WTC11 (cell line): ENCODE measurements at regions not wholly inside any gene's neighbourhood (a gene's known extent, or its start where the extent isn't known, plus 50 kb on each side); places are given as distances from the start of the nearest gene placed in this dataset.

Experiments
- ATAC-seq: fragments of 200-7000 bp; cut with Tn5 transposase; 2 replicates; pipeline ENCODE4 v1.10.0; 2021; ENCODE audit warnings: mild to moderate bottlenecking, moderate library complexity
- CTCF ChIA-PET: fragments of 300-600 bp; sonication (Branson Sonifier 250); formaldehyde crosslinking; loops from one replicate; lab custom pipeline; 2021; ENCODE audit warnings: antibody characterized with exemption; lab: Charles Lee
- POLR2A ChIA-PET: fragments of 350-600 bp; sonication (Branson Sonifier 250); formaldehyde crosslinking; loops from one replicate; lab custom pipeline; 2021; ENCODE audit warnings: antibody characterized with exemption; lab: Charles Lee
- DNase-seq: peaks from one replicate; pipeline ENCODE4 v3.0.0; 2021; ENCODE audit warnings: low spot score
- H3K27ac Mint-ChIP-seq: 2 replicates; pipeline ENCODE4 v1.8.0; 2021; ENCODE audit warnings: mixed read lengths
- H3K27me3 Mint-ChIP-seq: 2 replicates; pipeline ENCODE4 v1.8.0; 2021; ENCODE audit warnings: low read depth, mild to moderate bottlenecking, moderate library complexity, mixed read lengths
- H3K36me3 Mint-ChIP-seq: 2 replicates; pipeline ENCODE4 v1.8.0; 2021; ENCODE audit warnings: mixed read lengths
- H3K4me1 Mint-ChIP-seq: 2 replicates; pipeline ENCODE4 v1.8.0; 2022; ENCODE audit warnings: mixed read lengths
- H3K4me3 Mint-ChIP-seq: 2 replicates; pipeline ENCODE4 v1.8.0; 2021; ENCODE audit warnings: mild to moderate bottlenecking, moderate library complexity, mixed read lengths
- H3K9me3 Mint-ChIP-seq: 2 replicates; pipeline ENCODE4 v1.8.0; 2021; ENCODE audit warnings: mixed read lengths
- ATF1 ChIP-seq: sonication (generic); formaldehyde crosslinking; IDR thresholded peaks from 2 replicates; pipeline ENCODE4 v1.8.1; 2023; ENCODE audit warnings: mild to moderate bottlenecking, moderate library complexity, missing genetic modification reagents
- ATF3 ChIP-seq: sonication (generic); formaldehyde crosslinking; conservative IDR thresholded peaks from 2 replicates; pipeline ENCODE4 v1.8.1; 2022; ENCODE audit warnings: mild to moderate bottlenecking, missing genetic modification reagents
- CDX4 ChIP-seq: fragments of 250-450 bp; sonication (Bioruptor Pico); IDR thresholded peaks from 2 replicates; pipeline ENCODE4 v1.9.0; 2021; ENCODE audit warnings: moderate library complexity, mild to moderate bottlenecking, inconsistent platforms, borderline replicate concordance
- ELF4 ChIP-seq: sonication (generic); formaldehyde crosslinking; IDR thresholded peaks from 2 replicates; pipeline ENCODE4 v1.8.1; 2022; ENCODE audit warnings: low read depth, mild to moderate bottlenecking, moderate library complexity, missing genetic modification reagents
- EMX1 ChIP-seq: fragments of 250-450 bp; sonication (Bioruptor Pico); IDR thresholded peaks from 2 replicates; pipeline ENCODE4 v1.8.0; 2021; ENCODE audit warnings: mild to moderate bottlenecking
- FOXJ3 ChIP-seq: sonication (generic); formaldehyde crosslinking; IDR thresholded peaks from 2 replicates; pipeline ENCODE4 v1.9.0; 2021; ENCODE audit warnings: missing genetic modification reagents, mild to moderate bottlenecking, borderline replicate concordance
- HMGA2 ChIP-seq: fragments of 250-450 bp; sonication (Bioruptor Pico); IDR thresholded peaks from 2 replicates; pipeline ENCODE4 v1.4.0; 2021; ENCODE audit warnings: mild to moderate bottlenecking, moderate library complexity
- HMGXB4 ChIP-seq: sonication (generic); formaldehyde crosslinking; IDR thresholded peaks from 2 replicates; pipeline ENCODE4 v1.8.1; 2023; ENCODE audit warnings: mild to moderate bottlenecking, moderate library complexity, missing genetic modification reagents
- MXD4 ChIP-seq: fragments of 250-450 bp; sonication (Bioruptor Pico); IDR thresholded peaks from 2 replicates; pipeline ENCODE4 v1.8.0; 2021; ENCODE audit warnings: mild to moderate bottlenecking, moderate library complexity, borderline replicate concordance
- MYBL2 ChIP-seq: sonication (generic); formaldehyde crosslinking; IDR thresholded peaks from 2 replicates; pipeline ENCODE4 v1.8.1; 2023; ENCODE audit warnings: mild to moderate bottlenecking, moderate library complexity, missing genetic modification reagents
- NR2C2 ChIP-seq: sonication (generic); formaldehyde crosslinking; IDR thresholded peaks from 2 replicates; pipeline ENCODE4 v1.8.0; 2022; ENCODE audit warnings: mild to moderate bottlenecking, missing genetic modification reagents
- PRDM15 ChIP-seq: sonication (generic); formaldehyde crosslinking; IDR thresholded peaks from 2 replicates; pipeline ENCODE4 v1.8.0; 2022; ENCODE audit warnings: missing genetic modification reagents
- RORB ChIP-seq: fragments of 250-450 bp; sonication (Bioruptor Pico); IDR thresholded peaks from 2 replicates; pipeline ENCODE4 v1.9.0; 2021; ENCODE audit warnings: mild to moderate bottlenecking
- ZBTB21 ChIP-seq: sonication (generic); formaldehyde crosslinking; IDR thresholded peaks from 2 replicates; pipeline ENCODE4 v1.8.1; 2023; ENCODE audit warnings: mild to moderate bottlenecking, missing genetic modification reagents, borderline replicate concordance
- ZBTB43 ChIP-seq: sonication (generic); formaldehyde crosslinking; IDR thresholded peaks from 2 replicates; pipeline ENCODE4 v1.8.1; 2023; ENCODE audit warnings: mild to moderate bottlenecking, missing genetic modification reagents
- ZNF121 ChIP-seq: sonication (generic); formaldehyde crosslinking; IDR thresholded peaks from 2 replicates; pipeline ENCODE4 v1.8.0; 2023; ENCODE audit warnings: missing genetic modification reagents
- ZNF138 ChIP-seq: sonication (generic); formaldehyde crosslinking; conservative IDR thresholded peaks from 2 replicates; pipeline ENCODE4 v1.8.1; 2022; ENCODE audit warnings: mild to moderate bottlenecking, moderate library complexity, missing genetic modification reagents
- ZNF263 ChIP-seq: sonication (generic); formaldehyde crosslinking; IDR thresholded peaks from 2 replicates; pipeline ENCODE4 v1.8.1; 2022; ENCODE audit warnings: low read depth, mild to moderate bottlenecking, moderate library complexity, missing genetic modification reagents
- ZNF317 ChIP-seq: sonication (generic); formaldehyde crosslinking; IDR thresholded peaks from 2 replicates; pipeline ENCODE4 v1.8.1; 2023; ENCODE audit warnings: low read depth, mild to moderate bottlenecking, moderate library complexity, missing genetic modification reagents, borderline replicate concordance
- ZNF396 ChIP-seq: fragments of 250-450 bp; sonication (Bioruptor Pico); IDR thresholded peaks from 2 replicates; pipeline ENCODE4 v1.8.0; 2021; ENCODE audit warnings: mild to moderate bottlenecking, moderate library complexity, borderline replicate concordance
- ZNF423 ChIP-seq: fragments of 250-450 bp; sonication (Bioruptor Pico); IDR thresholded peaks from 2 replicates; pipeline ENCODE4 v2.1.2; 2022; ENCODE audit warnings: mild to moderate bottlenecking, moderate library complexity

- TF ChIP-seq HMGA2 (CRISPR knock-in tag) = no peak
- TF ChIP-seq EMX1 (CRISPR knock-in tag) = no peak
- TF ChIP-seq MYBL2 (CRISPR knock-in tag) = no peak
- no peak for TF ChIP-seq ZBTB21 (CRISPR knock-in tag)
- no peak for TF ChIP-seq ZNF121 (CRISPR knock-in tag)
- no peak for TF ChIP-seq NR2C2 (CRISPR knock-in tag)
- TF ChIP-seq ZNF263 (CRISPR knock-in tag) = no peak
- TF ChIP-seq, all 79 proteins: peak for 0
These were observed 158.1 kb upstream of the ZNF217 start (continued) for GRCh38 chr20:53751620-53752318.

- ATAC-seq = 0 out of 2 replicates have a peak, but pooled peaks have one; percentile 17
- H3K4me3 Mint-ChIP-seq = no peak overlapping the region
- ChIA-PET POLR2A (interaction anchor here (0.8 kb wide), 1 partner anchor 12 kb away, joined by 3 read pairs; no protein-coding TSS in a partner anchor), CTCF (no interaction called here)
- H3K27me3 Mint-ChIP-seq = no peaks in the 10 kb centered on the region
- H3K4me1 Mint-ChIP-seq = peaks cover 64% of the 10 kb centered on the region
- DNase-seq = no peak
- H3K36me3 Mint-ChIP-seq = no peaks in the 10 kb centered on the region
- no peaks in the 10 kb centered on the region for H3K9me3 Mint-ChIP-seq
- H3K27ac Mint-ChIP-seq = peak overlapping the region; percentile 96
- TF ChIP-seq FOXJ3 (no peak), ZNF396 (CRISPR knock-in tag) (no peak), PRDM15 (CRISPR knock-in tag) (peak; percentile 96)
These were observed 157.4 kb upstream of the ZNF217 start for GRCh38 chr20:53750827-53751619.

GRCh38 chr20:53749499-53749898, 155.9 kb upstream of the ZNF217 start:
- Mint-ChIP-seq H3K36me3 (no peaks in the 10 kb centered on the region), H3K4me1 (peaks cover 62% of the 10 kb centered on the region), H3K27ac (no peak overlapping the region), H3K4me3 (no peak overlapping the region), H3K9me3 (no peaks in the 10 kb centered on the region), H3K27me3 (no peaks in the 10 kb centered on the region)
- DNase-seq = no peak
- POLR2A ChIA-PET = interaction anchor here (0.5 kb wide), 1 partner anchor 8 kb away, joined by 3 read pairs; no protein-coding TSS in a partner anchor
- no peak for ATAC-seq
- CTCF ChIA-PET = interaction anchor here (1.0 to 1.1 kb wide), 2 partner anchors 11 to 152 kb away, joined by 3 to 4 read pairs; no protein-coding TSS in a partner anchor
- TF ChIP-seq ZBTB43 (CRISPR knock-in tag) = no peak
- no peak for TF ChIP-seq MXD4 (CRISPR knock-in tag)
- TF ChIP-seq HMGXB4 (CRISPR knock-in tag) = no peak
- no peak for TF ChIP-seq CDX4
- TF ChIP-seq NR2C2 (CRISPR knock-in tag) = no peak
- TF ChIP-seq RORB (CRISPR knock-in tag) = no peak
- no peak for TF ChIP-seq ATF1
- no peak for TF ChIP-seq MYBL2 (CRISPR knock-in tag)
- TF ChIP-seq ZNF423 (CRISPR knock-in tag) = no peak
- no peak for TF ChIP-seq ELF4 (CRISPR knock-in tag)
- no peak for TF ChIP-seq ATF3
- no peak for TF ChIP-seq ZNF317 (CRISPR knock-in tag)
- TF ChIP-seq ZNF138 (CRISPR knock-in tag) = no peak
